WERI-Rb-1 (cell line): ENCODE measurements at regions not wholly inside any gene's neighbourhood (a gene's known extent, or its start where the extent isn't known, plus 50 kb on each side); places are given as distances from the start of the nearest gene placed in this dataset.

Source experiments
- DNase-seq: peaks from one replicate; pipeline ENCODE4 v3.0.0-alpha.2; 2020
- H3K27ac ChIP-seq: fragments of 250-450 bp; sonication (Bioruptor Pico); 2 replicates; pipeline ENCODE4 v1.5.1; 2020; ENCODE audit warnings: mild to moderate bottlenecking, moderate library complexity
- H3K27me3 ChIP-seq: fragments of 250-450 bp; sonication (Bioruptor Pico); 2 replicates; pipeline ENCODE4 v1.5.1; 2021; ENCODE audit warnings: mild to moderate bottlenecking, low read depth, moderate library complexity; ENCODE audit not compliant: insufficient read depth, severe bottlenecking
- H3K36me3 ChIP-seq: fragments of 250-450 bp; sonication (Bioruptor Pico); 2 replicates; pipeline ENCODE4 v1.5.1; 2020; ENCODE audit warnings: mild to moderate bottlenecking, moderate library complexity
- H3K4me3 ChIP-seq: 2 replicates; pipeline ENCODE4 v1.5.1; 2011; ENCODE audit warnings: low read depth, mild to moderate bottlenecking, control low read depth, low read length
- H3K9me3 ChIP-seq: fragments of 250-450 bp; sonication (Bioruptor Pico); 2 replicates; pipeline ENCODE4 v1.5.1; 2021; ENCODE audit warnings: mild to moderate bottlenecking, moderate library complexity; ENCODE audit not compliant: severe bottlenecking
- TF ChIP-seq, protein P1 (sequence below): IDR thresholded peaks from 2 replicates; pipeline ENCODE4 v1.5.1; 2011; ENCODE audit warnings: low read depth, mild to moderate bottlenecking, control low read depth, inconsistent platforms, low read length

DNA sequence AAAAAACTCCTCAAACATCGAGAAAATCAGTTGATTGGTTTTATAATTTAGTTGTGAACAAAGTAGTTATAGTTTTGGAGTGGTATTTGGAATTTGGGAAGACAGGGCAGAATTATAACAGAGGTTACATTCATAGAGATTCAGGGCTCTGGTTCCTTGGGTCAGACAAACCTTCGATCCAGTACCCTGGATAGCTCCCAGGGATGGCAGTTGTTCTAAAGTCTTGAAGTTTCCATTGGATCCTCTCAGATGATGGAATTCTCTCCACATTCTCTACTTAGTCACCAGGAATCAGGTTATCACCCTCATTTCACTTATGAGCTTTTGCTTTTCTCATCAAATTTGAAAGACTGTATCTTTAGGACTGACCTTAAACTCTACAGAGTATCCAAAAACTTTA is 285.1 kb downstream of the CENPW start:
- DNase-seq: no peak
- H3K27ac ChIP-seq: no peak overlapping the region
- no peaks in the 10 kb centered on the region for H3K9me3 ChIP-seq
- no peak overlapping the region for H3K4me3 ChIP-seq
- TF ChIP-seq, protein P1, sequence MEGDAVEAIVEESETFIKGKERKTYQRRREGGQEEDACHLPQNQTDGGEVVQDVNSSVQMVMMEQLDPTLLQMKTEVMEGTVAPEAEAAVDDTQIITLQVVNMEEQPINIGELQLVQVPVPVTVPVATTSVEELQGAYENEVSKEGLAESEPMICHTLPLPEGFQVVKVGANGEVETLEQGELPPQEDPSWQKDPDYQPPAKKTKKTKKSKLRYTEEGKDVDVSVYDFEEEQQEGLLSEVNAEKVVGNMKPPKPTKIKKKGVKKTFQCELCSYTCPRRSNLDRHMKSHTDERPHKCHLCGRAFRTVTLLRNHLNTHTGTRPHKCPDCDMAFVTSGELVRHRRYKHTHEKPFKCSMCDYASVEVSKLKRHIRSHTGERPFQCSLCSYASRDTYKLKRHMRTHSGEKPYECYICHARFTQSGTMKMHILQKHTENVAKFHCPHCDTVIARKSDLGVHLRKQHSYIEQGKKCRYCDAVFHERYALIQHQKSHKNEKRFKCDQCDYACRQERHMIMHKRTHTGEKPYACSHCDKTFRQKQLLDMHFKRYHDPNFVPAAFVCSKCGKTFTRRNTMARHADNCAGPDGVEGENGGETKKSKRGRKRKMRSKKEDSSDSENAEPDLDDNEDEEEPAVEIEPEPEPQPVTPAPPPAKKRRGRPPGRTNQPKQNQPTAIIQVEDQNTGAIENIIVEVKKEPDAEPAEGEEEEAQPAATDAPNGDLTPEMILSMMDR: no peak
- no peaks in the 10 kb centered on the region for H3K36me3 ChIP-seq
- H3K27me3 ChIP-seq: no peaks in the 10 kb centered on the region

DNA sequence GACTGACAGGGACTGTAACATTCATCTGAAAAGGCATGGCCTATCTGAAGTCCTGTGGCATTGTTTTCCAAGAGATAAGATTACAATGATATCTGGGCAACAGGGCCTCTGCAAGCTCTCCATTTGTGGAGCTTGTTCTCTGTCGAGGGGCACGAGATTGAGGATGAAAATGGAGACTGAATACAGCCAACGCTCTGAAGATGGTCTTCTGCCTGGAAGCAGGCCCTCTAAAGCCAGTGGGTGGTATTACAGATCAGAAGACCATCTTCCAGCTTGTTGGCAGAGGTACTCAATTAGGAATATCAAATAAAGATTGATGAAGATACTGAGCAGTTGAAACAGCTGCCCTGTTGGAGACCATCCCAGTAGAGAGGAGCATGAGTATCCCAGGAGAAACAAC is 288.2 kb downstream of the CENPW start:
- Histone ChIP-seq H3K4me3 (no peak overlapping the region), H3K27me3 (no peaks in the 10 kb centered on the region), H3K27ac (no peak overlapping the region), H3K9me3 (no peaks in the 10 kb centered on the region), H3K36me3 (no peaks in the 10 kb centered on the region)
- TF ChIP-seq, protein P1: peak; percentile 16; the same call in 1 of the 2 replicates
- no peak for DNase-seq

DNA sequence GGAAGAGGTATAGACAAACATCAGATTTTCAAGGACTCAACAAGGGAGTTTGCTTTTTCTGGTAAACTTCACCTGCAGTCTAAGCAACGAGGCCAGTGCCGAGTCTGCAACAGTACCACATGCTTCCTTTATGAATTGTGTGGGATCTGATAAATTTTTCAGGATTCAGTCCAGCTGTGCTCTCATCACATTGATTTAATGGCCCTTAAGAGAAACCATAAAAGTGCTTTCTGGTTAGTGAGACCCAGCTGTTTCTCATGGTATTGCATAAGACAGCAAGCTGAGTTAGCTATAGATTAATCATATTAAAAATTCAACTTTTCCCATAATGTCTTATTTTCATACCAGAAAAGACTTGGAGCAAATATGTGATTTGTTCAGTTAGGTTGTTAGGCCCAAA is 291.4 kb downstream of the CENPW start:
- Histone ChIP-seq H3K9me3 (no peaks in the 10 kb centered on the region), H3K27ac (no peak overlapping the region), H3K27me3 (no peaks in the 10 kb centered on the region), H3K36me3 (no peaks in the 10 kb centered on the region), H3K4me3 (no peak overlapping the region)
- no peak for DNase-seq
- TF ChIP-seq, protein P1: no peak

DNA sequence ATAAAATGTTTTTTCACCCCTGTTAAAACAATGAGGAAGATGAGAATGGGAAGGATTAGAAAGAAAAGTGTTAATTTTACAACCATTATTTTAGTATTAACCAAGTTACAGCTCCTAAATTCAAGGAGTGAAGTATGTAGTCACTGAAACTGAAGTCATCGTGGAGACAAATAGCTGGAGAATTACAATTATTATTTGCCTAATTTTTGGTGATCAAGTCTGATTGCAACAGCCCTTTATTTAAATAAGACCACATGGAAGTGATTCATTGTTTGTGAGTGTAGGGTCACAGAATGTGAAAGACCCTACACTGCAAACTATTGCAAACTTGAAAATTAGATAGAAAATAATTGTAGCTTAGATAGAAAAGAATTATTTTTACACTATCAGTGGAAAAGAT is 292.4 kb downstream of the CENPW start:
- H3K9me3 ChIP-seq: no peaks in the 10 kb centered on the region
- H3K27me3 ChIP-seq: no peaks in the 10 kb centered on the region
- no peak overlapping the region for H3K27ac ChIP-seq
- no peak for DNase-seq
- TF ChIP-seq, protein P1: no peak
- H3K4me3 ChIP-seq: no peak overlapping the region
- H3K36me3 ChIP-seq: no peaks in the 10 kb centered on the region

DNA sequence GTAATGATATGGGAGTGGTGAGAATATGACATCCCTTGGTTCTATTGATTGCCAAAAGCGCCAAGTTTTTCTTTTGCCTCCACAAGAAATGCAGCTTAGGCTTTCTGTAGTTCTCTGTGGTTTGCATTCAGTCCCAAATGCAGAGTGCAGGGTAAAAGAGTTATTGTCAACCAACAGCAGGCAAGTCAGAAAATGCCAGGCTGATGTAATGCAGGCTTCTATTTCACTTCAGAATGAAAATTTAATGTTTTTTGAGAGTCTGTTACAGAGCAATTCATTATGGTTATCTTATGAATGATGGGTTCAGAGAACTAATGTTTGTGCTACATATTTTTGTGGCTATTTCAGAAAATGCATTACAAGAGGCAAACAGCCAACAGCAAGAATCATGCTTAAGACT is 293.5 kb downstream of the CENPW start:
- Histone ChIP-seq H3K9me3 (no peaks in the 10 kb centered on the region), H3K27ac (no peak overlapping the region), H3K27me3 (no peaks in the 10 kb centered on the region), H3K36me3 (no peaks in the 10 kb centered on the region), H3K4me3 (no peak overlapping the region)
- no peak for DNase-seq
- TF ChIP-seq, protein P1: no peak

DNA sequence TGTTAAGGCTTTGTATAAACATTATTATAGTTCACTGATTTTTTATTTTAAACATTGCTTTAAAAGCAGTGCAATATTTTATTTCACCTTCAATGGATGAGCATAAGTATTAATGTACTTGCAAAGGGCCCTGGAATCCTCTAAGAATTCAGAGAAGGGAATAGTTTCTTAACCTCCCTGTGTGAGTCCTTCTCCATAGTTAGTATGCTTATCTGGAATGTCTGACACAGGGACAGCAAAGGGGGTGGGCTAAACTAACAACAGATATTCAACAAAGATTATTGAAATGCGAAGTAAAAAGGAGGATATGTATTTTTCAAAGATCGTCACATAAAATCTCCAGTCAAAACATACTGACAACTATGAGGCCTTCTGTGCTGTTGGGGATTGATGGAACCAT is 300.4 kb downstream of the CENPW start:
- no peak for DNase-seq
- TF ChIP-seq, protein P1: no peak
- no peak overlapping the region for H3K4me3 ChIP-seq
- no peak overlapping the region for H3K27ac ChIP-seq
- H3K9me3 ChIP-seq: no peaks in the 10 kb centered on the region
- no peaks in the 10 kb centered on the region for H3K27me3 ChIP-seq
- no peaks in the 10 kb centered on the region for H3K36me3 ChIP-seq
